Hematopoietic multipotent progenitor cell treated with erythropoietin and hydrocortisone succinate and interleukin-3 and kit ligand, for 8 days (in vitro differentiated cells): ENCODE measurements at regions not wholly inside any gene's neighbourhood (a gene's known extent, or its start where the extent isn't known, plus 50 kb on each side); places are given as distances from the start of the nearest gene placed in this dataset.

Experiments used
- DNase-seq: peaks from one replicate; pipeline ENCODE4 v3.0.0-alpha.2; 2015

DNA sequence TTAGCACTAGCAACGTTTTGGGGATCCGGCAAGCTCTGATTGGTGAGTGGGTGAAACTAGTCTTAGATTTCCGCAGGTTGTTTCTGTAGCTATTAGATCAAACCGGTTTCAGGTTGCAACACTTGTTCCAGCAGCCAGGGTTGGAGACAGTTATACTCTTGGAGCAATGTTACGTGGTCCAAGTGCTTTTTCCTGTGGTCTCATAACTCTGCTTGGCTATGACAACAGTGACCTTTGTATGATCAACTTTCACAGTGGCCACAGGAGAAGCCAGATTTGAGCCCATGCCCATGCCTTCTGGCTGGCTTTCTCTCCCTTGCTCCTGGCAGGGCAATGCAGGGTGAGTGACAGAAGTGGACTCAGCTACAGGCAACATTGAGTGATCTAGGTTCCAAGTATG, 84.5 kb upstream of the TAF1B start:
- DNase-seq: no peak

DNA sequence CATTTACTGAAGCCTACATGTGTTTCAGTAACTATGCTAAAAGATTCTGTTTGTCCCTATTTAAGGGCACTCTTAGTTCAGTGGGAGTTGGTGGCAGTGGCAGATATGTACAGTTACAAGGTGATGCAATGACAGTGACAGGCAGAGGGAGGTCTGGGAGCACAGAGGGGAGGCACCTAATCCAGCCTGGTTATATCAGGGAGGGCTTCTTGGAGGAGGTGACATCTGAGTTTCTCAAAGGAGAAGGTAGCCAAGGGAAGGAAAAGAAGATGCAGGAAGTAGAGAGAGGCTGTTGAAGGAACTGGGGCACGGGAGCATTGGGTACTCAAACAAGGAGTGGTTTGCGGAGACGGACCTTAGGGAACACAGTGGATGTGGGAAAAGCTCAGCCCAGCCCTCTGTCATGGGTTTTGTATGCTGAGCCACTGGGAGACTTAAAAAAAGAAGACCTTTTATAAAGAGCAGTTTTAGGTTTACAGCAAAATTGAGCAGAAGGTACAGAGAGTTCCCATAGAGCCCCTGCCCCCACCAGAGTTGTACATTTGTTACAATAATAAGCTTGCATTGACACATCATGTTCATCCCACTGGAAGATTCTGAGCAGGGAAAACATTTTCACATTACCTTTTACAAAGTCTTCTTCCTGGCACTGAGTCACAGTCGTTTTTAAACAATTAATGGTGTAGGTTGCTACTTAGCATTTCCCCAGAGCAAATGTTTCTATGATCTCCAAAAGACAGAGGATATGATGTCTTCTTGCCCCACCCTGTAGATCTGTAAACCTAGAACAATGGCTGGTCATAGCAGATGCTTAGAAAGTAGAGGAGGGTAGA, 83.0 kb upstream of the TAF1B start:
- DNase-seq: no peak

GRCh38 chr2:9760902-9761228, 82.4 kb upstream of the TAF1B start:
- peak; percentile 26 for DNase-seq

GRCh38 chr2:9761577-9761976, 81.7 kb upstream of the TAF1B start:
- DNase-seq: no peak

GRCh38 chr2:9762164-9762563, 81.1 kb upstream of the TAF1B start:
- DNase-seq: no peak

DNA sequence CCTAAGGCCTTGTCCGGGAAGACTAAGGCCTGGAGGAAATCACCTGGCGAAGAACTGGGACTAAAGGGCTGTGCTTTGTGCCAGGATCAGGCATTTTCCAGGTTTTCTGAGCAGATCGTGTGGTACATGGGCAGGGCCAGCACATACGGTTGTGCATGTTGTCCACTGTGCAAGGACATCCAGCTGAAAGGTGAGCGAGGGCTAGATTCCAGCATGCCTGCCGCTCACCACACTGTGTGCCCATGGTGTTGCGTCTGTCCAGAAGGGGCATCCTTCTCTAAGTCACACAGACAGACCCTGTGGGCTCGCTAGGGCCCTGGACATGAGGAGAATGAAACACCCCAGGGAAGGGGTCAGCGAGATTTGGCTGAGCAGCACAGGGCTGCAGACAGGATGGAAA, 80.3 kb upstream of the TAF1B start:
- no peak for DNase-seq

- peak; percentile 53 for DNase-seq
Measured at GRCh38 chr2:9763356-9764152, 79.7 kb upstream of the TAF1B start.

DNA sequence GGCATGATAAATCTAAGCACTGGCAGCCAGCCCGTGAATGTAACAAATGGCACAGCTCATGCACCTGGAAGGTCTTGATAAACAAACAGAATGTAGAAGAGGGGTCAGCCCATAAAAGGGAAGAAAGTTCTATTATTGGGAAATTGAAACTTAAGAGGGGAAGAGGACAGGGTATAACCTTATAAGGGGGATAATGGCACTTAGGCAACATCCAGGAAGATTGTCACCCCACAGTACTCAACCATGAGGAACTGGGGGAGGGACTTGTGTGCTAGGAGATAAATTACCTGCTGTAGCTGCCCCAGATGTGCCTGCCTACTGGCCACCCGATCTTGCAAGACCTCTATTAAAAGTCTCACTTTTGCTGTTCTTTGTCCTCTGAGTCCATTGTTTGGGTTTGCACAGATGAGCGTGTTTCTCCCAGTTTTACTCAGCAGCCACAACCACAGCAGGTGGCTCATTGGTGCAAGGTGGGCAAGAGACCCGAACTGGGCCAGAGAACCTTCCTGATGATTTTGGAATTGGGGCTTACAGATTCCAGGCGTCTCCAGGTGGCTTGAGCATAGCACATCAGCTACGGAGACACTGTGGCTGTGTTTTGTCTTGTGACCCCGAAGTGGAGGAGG, 79.0 kb upstream of the TAF1B start:
- DNase-seq: peak; percentile 11

DNA sequence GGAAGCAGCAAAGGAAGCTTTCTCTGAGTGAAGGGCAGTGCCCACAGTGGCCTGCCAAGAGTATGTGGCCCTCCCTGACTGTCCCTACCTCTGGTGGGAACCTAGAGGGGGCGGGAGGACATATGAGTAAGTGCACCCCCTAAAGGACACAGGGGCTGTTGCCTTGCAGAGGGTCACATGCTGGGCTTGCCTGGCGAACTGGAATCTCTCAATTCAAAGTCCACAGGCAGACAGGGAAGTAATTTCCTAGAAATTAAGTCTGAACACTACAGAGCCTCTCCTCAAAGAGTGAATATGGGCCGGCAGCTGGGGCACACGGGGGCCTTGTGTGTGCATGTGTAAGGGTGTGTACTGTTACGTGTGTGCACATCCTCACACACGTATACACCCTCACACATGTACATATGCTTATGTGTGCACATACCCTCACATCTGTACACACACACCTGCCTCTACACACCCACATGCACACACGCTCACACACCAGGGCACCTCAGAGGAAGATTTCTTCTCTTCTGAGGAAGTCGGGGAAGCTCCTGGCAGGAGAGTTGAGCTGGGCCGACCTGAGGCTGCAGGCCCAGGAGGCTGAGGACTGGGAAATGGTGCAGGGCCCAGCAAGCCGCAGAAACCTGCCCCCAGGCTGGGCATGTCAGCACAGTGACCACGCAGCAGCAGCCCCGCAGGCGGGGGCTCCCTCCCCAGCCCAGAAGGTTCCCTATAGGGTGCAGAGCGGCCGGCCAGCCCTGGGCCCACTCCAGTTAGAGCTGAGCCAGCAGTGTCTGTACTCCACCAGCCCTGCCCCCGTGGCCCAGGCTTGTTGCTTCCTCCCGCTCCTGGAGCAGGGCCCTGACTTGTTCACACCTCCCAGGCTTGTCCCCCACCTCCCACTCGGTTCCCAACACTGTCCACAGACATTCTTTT, 77.4 kb upstream of the TAF1B start:
- peak; percentile 10 for DNase-seq

DNA sequence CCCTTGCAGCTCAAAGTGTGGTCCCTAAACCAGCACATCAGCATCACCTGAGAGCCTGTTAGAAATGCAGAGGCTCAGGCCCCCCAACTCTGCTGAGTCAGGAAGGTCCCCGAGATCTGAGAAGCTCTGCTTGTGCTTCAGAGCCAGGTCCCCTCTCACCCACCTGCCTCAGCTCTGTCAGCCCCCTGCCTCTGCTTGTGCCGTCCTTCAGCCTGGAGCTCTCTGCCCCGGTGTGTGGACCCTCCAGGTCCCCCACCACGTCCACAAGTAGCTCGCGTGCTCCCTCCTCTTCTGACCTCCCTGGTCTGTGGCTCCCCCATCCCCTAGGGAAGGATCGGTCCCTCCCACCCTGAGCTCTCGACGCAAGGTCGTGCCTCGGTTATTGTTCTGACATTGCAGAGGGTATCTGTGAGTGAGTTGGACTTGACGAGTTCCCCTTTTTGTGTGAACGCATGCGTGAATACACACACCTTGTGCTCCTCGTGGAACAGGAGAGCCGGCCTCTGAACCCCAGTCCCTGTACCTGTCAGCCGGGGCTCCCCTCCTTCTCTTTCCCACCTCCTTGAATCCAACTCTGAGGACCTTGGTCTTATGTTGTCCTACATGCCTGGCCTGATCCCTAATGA, 75.5 kb upstream of the TAF1B start:
- DNase-seq: no peak

DNA sequence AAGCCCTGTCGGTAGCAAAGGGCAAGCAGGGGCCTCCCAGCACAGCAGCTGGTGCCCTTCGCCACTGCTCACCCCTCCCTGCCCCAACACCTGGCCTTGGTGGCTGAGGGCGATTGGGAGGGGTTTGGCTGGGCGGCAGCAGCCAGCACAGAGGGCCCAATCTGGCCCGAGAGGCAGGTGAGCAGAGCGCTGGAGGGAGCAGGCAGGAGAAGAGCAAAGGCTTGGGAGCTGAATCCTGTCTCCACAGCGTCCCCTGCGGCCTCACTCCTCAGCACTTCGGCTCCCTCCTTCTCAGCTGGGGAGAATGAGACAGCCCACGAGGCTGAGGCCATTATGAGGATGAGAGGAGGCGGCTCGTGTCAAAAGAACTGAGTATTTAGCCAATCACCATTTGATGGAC, 74.9 kb upstream of the TAF1B start:
- DNase-seq: no peak

- no peak for DNase-seq
Measured at GRCh38 chr2:9769171-9770005, 73.9 kb upstream of the TAF1B start.

DNA sequence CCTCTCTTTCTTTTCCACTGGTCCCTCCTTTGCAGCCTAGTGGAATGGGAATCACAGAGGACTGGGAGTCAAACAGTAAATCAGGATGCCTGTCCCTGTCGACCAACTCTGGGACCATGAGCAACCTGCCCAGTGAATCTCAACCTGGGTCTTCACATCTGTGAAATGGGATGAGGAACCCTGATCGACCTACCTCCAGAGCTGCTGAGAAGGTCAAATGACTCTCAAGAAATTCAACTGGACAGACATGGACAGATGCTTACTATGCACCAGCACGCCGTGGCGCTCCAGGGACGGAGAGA, 73.3 kb upstream of the TAF1B start:
- DNase-seq: no peak

DNA sequence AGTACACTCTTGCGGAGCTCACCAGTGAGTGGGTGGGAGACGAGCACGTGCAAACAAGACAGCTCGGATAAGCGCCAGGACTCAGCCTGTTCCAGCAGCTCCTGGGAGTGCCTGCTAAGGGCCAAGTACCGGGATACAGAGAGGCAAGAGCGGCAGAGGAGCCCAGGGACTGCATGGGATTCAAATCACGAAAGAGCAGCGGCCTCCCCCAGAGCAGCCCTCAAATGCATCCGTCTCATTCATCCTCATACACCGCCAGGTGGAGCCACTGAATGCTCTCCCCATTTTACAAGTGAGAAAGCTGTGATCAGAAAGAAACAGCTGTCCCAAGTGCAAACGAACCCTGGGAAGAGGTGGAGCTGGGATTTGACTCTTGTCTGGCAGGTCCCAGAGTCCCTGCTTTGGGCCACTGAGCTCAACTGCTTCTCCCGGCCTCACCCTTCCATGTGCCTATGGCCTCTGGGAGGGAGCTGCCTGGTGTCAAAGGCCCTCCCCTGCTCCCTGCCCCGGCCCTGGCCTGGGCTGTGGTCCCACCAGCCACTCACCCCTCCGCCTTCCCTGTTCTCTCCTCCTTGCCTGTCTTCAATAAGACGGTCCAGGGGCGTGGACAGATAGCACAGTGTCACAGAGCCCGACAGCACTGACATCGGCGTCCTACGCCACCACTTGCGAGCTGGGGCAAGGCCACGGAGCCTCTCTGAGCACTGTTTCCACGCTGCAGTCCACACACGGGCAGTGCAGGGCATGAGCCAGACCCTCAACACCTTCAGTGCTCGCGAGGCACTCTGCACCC, 72.8 kb upstream of the TAF1B start:
- DNase-seq: peak; percentile 67

- DNase-seq: no peak
Measured at GRCh38 chr2:9771101-9771449, 72.2 kb upstream of the TAF1B start.

GRCh38 chr2:9771481-9772017, 71.7 kb upstream of the TAF1B start:
- DNase-seq: no peak

DNA sequence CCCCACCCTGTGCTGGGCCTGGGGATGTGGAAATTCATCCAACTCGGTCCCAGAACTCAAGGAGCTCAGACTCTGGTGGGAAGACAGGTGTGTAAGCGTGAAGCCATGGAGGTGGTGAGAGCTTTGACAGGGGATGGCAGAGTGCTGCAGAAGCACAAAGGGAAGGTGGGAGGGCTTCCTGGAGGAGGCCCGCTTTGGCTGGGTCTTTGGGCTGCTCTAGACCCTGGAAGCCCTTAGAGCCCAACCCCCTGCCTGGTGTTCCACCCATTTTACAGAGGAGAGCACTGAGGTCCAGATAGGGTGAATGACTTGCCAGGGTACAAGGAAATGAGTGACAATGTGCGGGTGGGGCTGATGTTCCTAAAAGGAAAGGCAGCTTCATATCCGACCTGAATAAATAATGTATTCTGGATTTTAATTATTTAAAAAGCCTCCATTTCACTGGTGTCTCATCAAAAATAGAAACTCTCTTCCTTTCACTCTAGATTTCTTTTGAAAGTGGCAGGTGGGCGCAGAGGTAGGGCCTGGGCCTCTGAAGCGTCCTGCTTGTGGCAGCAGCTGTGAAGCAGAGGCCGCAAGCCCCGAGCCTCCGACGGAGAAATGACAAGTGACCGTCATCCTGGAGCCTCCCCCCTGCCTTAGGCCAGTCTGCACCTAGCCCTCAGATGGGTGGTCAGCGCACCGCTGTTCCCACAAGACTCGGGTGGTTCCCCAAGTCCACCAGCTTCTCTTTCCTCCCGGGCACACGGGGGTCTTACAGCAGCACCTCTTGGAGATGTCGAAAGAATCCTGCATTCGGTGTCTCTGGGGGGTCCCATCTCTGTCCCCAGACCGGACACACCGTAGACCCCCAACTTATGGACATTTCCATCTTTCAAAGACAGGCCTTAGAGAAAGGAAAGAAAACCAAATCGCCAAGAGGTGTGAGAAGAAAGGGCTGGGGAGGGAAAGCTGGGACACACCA, 71.0 kb upstream of the TAF1B start:
- DNase-seq: no peak

GRCh38 chr2:9772999-9773902, 70.0 kb upstream of the TAF1B start:
- DNase-seq: no peak
